ENCODE measurements at regions not wholly inside any gene's neighbourhood (a gene's known extent, or its start where the extent isn't known, plus 50 kb on each side); places are given as distances from the start of the nearest gene placed in this dataset.

- no peak for DNase-seq (ENCODE audit: low read depth)
Observed at GRCh38 chr9:90095682-90096081, 490.9 kb downstream of the GADD45G start.

GRCh38 chr9:90097237-90097636 lies 492.4 kb downstream of the GADD45G start:
- no peak for DNase-seq (ENCODE audit: low read depth)

GRCh38 chr9:90098408-90098807 lies 493.6 kb downstream of the GADD45G start:
- DNase-seq (ENCODE audit: low read depth), result no peak

- DNase-seq (ENCODE audit: low read depth), result peak; percentile 18
Observed at GRCh38 chr9:90099262-90099963, 494.6 kb downstream of the GADD45G start.

GRCh38 chr9:90100014-90100413 lies 495.2 kb downstream of the GADD45G start:
- DNase-seq (ENCODE audit: low read depth), result no peak

GRCh38 chr9:90102292-90102901 lies 497.6 kb downstream of the GADD45G start:
- DNase-seq (ENCODE audit: low read depth), result peak; percentile 89

GRCh38 chr9:90103771-90104170 lies 499.0 kb downstream of the GADD45G start:
- no peak for DNase-seq (ENCODE audit: low read depth)

GRCh38 chr9:90105773-90106172 lies 501.0 kb downstream of the GADD45G start:
- DNase-seq (ENCODE audit: low read depth), result no peak

GRCh38 chr9:90107040-90107725 lies 502.4 kb downstream of the GADD45G start:
- DNase-seq (ENCODE audit: low read depth), result peak; percentile 62

GRCh38 chr9:90107726-90108655 lies 503.2 kb downstream of the GADD45G start:
- DNase-seq (ENCODE audit: low read depth), result no peak

- no peak for DNase-seq (ENCODE audit: low read depth)
Observed at GRCh38 chr9:90112788-90113187, 508.0 kb downstream of the GADD45G start.

GRCh38 chr9:90114641-90115425 lies 510.0 kb downstream of the GADD45G start:
- no peak for DNase-seq (ENCODE audit: low read depth)

- DNase-seq (ENCODE audit: low read depth), result no peak
Observed at GRCh38 chr9:90121762-90122161, 517.0 kb downstream of the GADD45G start.

GRCh38 chr9:90124961-90125360 lies 517.7 kb downstream of the DIRAS2 start:
- no peak for DNase-seq (ENCODE audit: low read depth)

- DNase-seq (ENCODE audit: low read depth), result no peak
Observed at GRCh38 chr9:90127923-90128322, 514.7 kb downstream of the DIRAS2 start.

- DNase-seq (ENCODE audit: low read depth), result no peak
Observed at GRCh38 chr9:90128587-90129190, 513.9 kb downstream of the DIRAS2 start.

- DNase-seq (ENCODE audit: low read depth), result no peak
Observed at GRCh38 chr9:90129446-90129845, 513.2 kb downstream of the DIRAS2 start.

GRCh38 chr9:90131568-90131967 lies 511.1 kb downstream of the DIRAS2 start:
- DNase-seq (ENCODE audit: low read depth), result no peak

- no peak for DNase-seq (ENCODE audit: low read depth)
Observed at GRCh38 chr9:90132866-90133265, 509.8 kb downstream of the DIRAS2 start.

GRCh38 chr9:90137801-90138200 lies 504.8 kb downstream of the DIRAS2 start:
- no peak for DNase-seq (ENCODE audit: low read depth)

Measured in Daoy (cell line).